ENCODE measurements at regions not wholly inside any gene's neighbourhood (a gene's known extent, or its start where the extent isn't known, plus 50 kb on each side); places are given as distances from the start of the nearest gene placed in this dataset.

DNA sequence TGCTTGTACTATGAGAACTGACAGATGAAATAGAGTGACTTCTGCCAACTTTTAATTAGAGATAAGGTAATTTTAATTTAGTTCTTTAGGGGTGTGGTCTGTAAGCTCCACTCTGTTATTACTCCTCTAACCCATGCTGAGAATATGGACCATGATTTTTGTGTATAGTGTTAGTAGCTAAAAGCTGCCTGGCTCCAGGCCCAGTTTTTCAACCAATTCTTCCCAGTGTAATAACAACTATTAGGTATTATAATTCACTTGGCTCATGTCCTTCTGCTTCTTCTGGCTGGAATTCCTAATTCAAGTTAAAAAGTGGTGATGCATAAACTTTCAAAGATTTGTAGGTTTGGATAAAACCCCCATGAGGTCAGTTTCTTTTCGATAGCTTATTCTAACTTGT is 216.3 kb downstream of the ISL1 start:
- no peaks in the 10 kb centered on the region for H3K36me3 ChIP-seq

DNA sequence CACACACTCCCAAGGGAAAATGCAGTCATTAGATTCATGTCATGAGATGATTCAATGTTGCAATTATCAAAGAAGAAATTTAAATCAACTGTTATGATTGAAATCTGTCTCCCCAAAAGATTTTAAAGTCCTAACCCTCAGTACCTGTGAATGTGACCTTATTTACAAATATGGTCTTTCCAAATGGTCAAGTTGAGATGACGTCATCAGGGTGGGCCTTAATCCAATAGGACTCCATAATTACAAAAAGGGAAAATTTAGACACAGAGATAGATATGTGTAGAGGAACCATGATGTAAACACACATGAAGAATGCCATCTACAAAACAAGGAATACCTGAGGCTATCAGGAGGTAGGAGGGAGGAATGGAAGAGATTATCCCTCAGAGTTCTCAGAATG is 221.1 kb downstream of the ISL1 start:
- H3K4me1 ChIP-seq: no peaks in the 10 kb centered on the region
- no peak overlapping the region for H3K4me3 ChIP-seq
- intact Hi-C loops (cut with DNase I): no loop called here
- no peaks in the 10 kb centered on the region for H3K9me3 ChIP-seq
- H3K36me3 ChIP-seq: no peaks in the 10 kb centered on the region
- no peak for DNase-seq (ENCODE audit: extremely low spot score in 2 of 2)
- H3K27me3 ChIP-seq: no peaks in the 10 kb centered on the region
- H3K27ac ChIP-seq: no peak overlapping the region
- TF ChIP-seq, protein P1, sequence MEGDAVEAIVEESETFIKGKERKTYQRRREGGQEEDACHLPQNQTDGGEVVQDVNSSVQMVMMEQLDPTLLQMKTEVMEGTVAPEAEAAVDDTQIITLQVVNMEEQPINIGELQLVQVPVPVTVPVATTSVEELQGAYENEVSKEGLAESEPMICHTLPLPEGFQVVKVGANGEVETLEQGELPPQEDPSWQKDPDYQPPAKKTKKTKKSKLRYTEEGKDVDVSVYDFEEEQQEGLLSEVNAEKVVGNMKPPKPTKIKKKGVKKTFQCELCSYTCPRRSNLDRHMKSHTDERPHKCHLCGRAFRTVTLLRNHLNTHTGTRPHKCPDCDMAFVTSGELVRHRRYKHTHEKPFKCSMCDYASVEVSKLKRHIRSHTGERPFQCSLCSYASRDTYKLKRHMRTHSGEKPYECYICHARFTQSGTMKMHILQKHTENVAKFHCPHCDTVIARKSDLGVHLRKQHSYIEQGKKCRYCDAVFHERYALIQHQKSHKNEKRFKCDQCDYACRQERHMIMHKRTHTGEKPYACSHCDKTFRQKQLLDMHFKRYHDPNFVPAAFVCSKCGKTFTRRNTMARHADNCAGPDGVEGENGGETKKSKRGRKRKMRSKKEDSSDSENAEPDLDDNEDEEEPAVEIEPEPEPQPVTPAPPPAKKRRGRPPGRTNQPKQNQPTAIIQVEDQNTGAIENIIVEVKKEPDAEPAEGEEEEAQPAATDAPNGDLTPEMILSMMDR (IDR thresholded peaks at IDR 0.05): no peak
- no peak for TF ChIP-seq POLR2A (IDR thresholded peaks at IDR 0.05)
- no peak for TF ChIP-seq POLR2AphosphoS5 (IDR thresholded peaks at IDR 0.05; ENCODE audit: insufficient read depth in 1 of 2, low read depth in 1 of 2)

More for the DNA sequence above, 216.3 kb downstream of the ISL1 start:
- H3K27ac ChIP-seq: no peak overlapping the region
- no peak for DNase-seq (ENCODE audit: extremely low spot score in 2 of 2)
- intact Hi-C loops (cut with DNase I): no loop called here
- H3K27me3 ChIP-seq: no peaks in the 10 kb centered on the region
- no peak overlapping the region for H3K4me3 ChIP-seq
- TF ChIP-seq POLR2A (IDR thresholded peaks at IDR 0.05) (no peak), POLR2AphosphoS5 (IDR thresholded peaks at IDR 0.05; ENCODE audit: insufficient read depth in 1 of 2, low read depth in 1 of 2) (no peak)
- TF ChIP-seq, protein P1 (IDR thresholded peaks at IDR 0.05): no peak
- H3K9me3 ChIP-seq: no peaks in the 10 kb centered on the region
- H3K4me1 ChIP-seq: no peaks in the 10 kb centered on the region

DNA sequence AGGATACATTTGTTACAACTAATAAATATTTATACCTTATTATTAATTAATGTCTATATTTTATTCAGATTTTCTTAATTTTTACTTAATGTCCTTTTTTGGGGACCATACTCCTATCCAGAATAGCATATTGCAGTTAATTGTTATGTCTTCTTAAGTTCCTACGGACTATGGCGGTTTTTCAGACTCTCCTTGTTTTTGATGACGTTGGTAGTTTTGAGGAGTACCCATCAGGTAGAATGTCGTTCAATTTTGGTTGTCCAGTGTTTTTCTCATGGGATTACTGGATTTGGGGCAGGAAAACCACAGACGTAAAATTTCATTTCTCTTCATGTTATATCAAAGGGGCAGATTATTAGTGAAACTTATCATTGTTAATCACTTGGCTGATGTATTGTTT is 223.7 kb downstream of the ISL1 start:
- no peak overlapping the region for H3K27ac ChIP-seq
- no peaks in the 10 kb centered on the region for H3K36me3 ChIP-seq
- no peak overlapping the region for H3K4me3 ChIP-seq
- H3K4me1 ChIP-seq: no peaks in the 10 kb centered on the region
- DNase-seq (ENCODE audit: extremely low spot score in 2 of 2): no peak
- no peaks in the 10 kb centered on the region for H3K27me3 ChIP-seq
- TF ChIP-seq, protein P1 (IDR thresholded peaks at IDR 0.05): no peak
- TF ChIP-seq POLR2AphosphoS5 (IDR thresholded peaks at IDR 0.05; ENCODE audit: insufficient read depth in 1 of 2, low read depth in 1 of 2): no peak
- no peak for TF ChIP-seq POLR2A (IDR thresholded peaks at IDR 0.05)
- H3K9me3 ChIP-seq: no peaks in the 10 kb centered on the region
- intact Hi-C loops (cut with DNase I): no loop called here

DNA sequence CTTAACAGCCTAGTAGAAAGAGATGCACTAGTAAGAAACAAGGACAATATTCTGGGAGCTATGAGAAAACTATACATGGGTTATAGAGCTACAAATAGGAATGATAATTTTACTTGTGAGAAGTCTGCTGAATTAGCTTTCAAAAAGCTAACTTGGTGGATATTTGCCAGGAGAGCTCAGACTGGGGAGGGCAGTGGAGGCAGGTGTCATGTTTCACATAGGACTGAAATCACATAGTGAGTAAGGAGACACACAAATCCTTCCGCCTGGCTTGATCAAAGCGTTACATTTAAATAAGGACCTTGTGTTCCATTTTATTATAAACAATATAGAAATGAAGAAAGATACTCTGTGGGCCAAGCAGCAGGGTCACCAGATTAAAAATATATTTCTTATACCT is 235.0 kb downstream of the ISL1 start:
- intact Hi-C loops (cut with DNase I): no loop called here
- Histone ChIP-seq H3K27me3 (no peaks in the 10 kb centered on the region), H3K4me1 (no peaks in the 10 kb centered on the region)

DNA sequence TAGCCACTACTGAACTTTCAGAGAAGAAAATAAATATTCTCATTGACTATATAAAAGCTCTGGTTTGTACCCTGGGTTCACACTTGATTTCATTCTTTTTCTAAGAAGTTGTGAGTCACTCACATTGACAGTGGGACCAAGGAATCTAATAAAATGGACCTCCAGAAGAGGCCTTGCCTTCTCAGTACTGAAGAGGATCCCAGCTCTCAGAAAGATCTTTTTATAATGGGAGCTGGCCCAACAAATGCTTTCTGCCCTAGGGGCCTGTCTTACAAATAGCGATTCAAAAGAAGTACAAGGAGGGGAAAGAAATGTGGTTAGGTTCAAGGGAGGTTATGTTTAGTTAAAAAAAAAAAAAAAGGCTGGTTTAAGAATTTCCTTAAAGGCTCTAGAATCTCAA is 237.9 kb downstream of the ISL1 start:
- Histone ChIP-seq H3K4me1 (no peaks in the 10 kb centered on the region), H3K36me3 (no peaks in the 10 kb centered on the region), H3K9me3 (no peaks in the 10 kb centered on the region), H3K27ac (no peak overlapping the region), H3K4me3 (no peak overlapping the region), H3K27me3 (no peaks in the 10 kb centered on the region)
- TF ChIP-seq, protein P1 (IDR thresholded peaks at IDR 0.05): no peak
- TF ChIP-seq POLR2A (IDR thresholded peaks at IDR 0.05) (no peak), POLR2AphosphoS5 (IDR thresholded peaks at IDR 0.05; ENCODE audit: insufficient read depth in 1 of 2, low read depth in 1 of 2) (no peak)
- intact Hi-C loops (cut with DNase I): no loop called here
- no peak for DNase-seq (ENCODE audit: extremely low spot score in 2 of 2)

More for the DNA sequence above, 235.0 kb downstream of the ISL1 start:
- no peaks in the 10 kb centered on the region for H3K9me3 ChIP-seq
- no peak for DNase-seq (ENCODE audit: extremely low spot score in 2 of 2)
- no peak overlapping the region for H3K27ac ChIP-seq
- no peaks in the 10 kb centered on the region for H3K36me3 ChIP-seq
- no peak overlapping the region for H3K4me3 ChIP-seq
- TF ChIP-seq POLR2AphosphoS5 (IDR thresholded peaks at IDR 0.05; ENCODE audit: insufficient read depth in 1 of 2, low read depth in 1 of 2) (no peak), POLR2A (IDR thresholded peaks at IDR 0.05) (no peak)
- TF ChIP-seq, protein P1 (IDR thresholded peaks at IDR 0.05): no peak
